ENCODE measurements at regions not wholly inside any gene's neighbourhood (a gene's known extent, or its start where the extent isn't known, plus 50 kb on each side); places are given as distances from the start of the nearest gene placed in this dataset.

GRCh38 chr10:10270126-10271050 lies 747.3 kb upstream of the CELF2 start (continued):
- TF ChIP-seq REST (IDR thresholded peaks at IDR 0.05) (no peak), RXRA (IDR thresholded peaks at IDR 0.05) (no peak)

- no peak overlapping the region for H3K4me3 ChIP-seq (ENCODE audit: low read depth in 1 of 3, low read length in 3 of 3)
- TF ChIP-seq HNF4A (conservative IDR thresholded peaks at IDR 0.05) (no peak), MAX (IDR thresholded peaks at IDR 0.05) (no peak), GABPA (IDR thresholded peaks at IDR 0.05 in 1 of 2, conservative IDR thresholded peaks at IDR 0.05 in 1 of 2) (no peak), NR2F2 (IDR thresholded peaks at IDR 0.05) (no peak), FOXA2 (IDR thresholded peaks at IDR 0.05) (no peak), JUND (IDR thresholded peaks at IDR 0.05) (no peak), RAD21 (IDR thresholded peaks at IDR 0.05) (no peak), HNF4G (IDR thresholded peaks at IDR 0.05) (no peak), REST (IDR thresholded peaks at IDR 0.05) (no peak), ATF3 (IDR thresholded peaks at IDR 0.05) (no peak), TAF1 (conservative IDR thresholded peaks at IDR 0.05) (no peak), YY1 (IDR thresholded peaks at IDR 0.05) (no peak), RXRA (IDR thresholded peaks at IDR 0.05) (no peak), CTCF (IDR thresholded peaks at IDR 0.05; ENCODE audit: low read depth, low read length, missing input control) (no peak), EGR1 (IDR thresholded peaks at IDR 0.05; ENCODE audit: low read depth in 2 of 2) (no peak), FOXA1 (IDR thresholded peaks at IDR 0.05) (no peak), SP1 (IDR thresholded peaks at IDR 0.05) (no peak), ZBTB33 (IDR thresholded peaks at IDR 0.05) (no peak)
- no peak overlapping the region for H3K27ac ChIP-seq (ENCODE audit: low read depth in 1 of 2, low read length in 2 of 2)
- no peaks in the 10 kb centered on the region for H3K9me3 ChIP-seq (ENCODE audit: control insufficient read depth in 4 of 4, low read length in 3 of 4)
- no peak overlapping the region for H3K9ac ChIP-seq (ENCODE audit: low read depth in 1 of 2, low read length in 2 of 2)
- DNase-seq (ENCODE audit: low spot score) = no peak
- no peaks in the 10 kb centered on the region for H3K27me3 ChIP-seq (ENCODE audit: control insufficient read depth in 4 of 4, insufficient read depth in 4 of 4, low read length in 3 of 4)
- H3K36me3 ChIP-seq (ENCODE audit: control insufficient read depth in 4 of 4, insufficient read depth in 3 of 4, low read depth in 1 of 4, low read length in 3 of 4) = no peaks in the 10 kb centered on the region
- WGBS = 95% methylated on average over 1 of the region's 1 CpG
- no peaks in the 10 kb centered on the region for H3K4me1 ChIP-seq (ENCODE audit: control insufficient read depth in 4 of 4, insufficient read depth in 4 of 4, low read length in 3 of 4)
These were observed 746.0 kb upstream of the CELF2 start for GRCh38 chr10:10271639-10272192.
